K562 (cell line): ENCODE measurements at regions not wholly inside any gene's neighbourhood (a gene's known extent, or its start where the extent isn't known, plus 50 kb on each side); places are given as distances from the start of the nearest gene placed in this dataset.
A peak's percentile ranks its signal among the peaks of the same experiment; 100 is the strongest.

ENCODE experiments used
- BRF1 ChIP-seq: IDR thresholded peaks from 3 replicates; pipeline ENCODE4 v1.6.1; 2011; ENCODE audit warnings: borderline replicate concordance, mild to moderate bottlenecking; ENCODE audit not compliant: insufficient read length; ENCODE audit errors: extremely low read depth
- FOSL1 ChIP-seq: fragments of 200-800 bp; sonication (Bioruptor generic); conservative IDR thresholded peaks from 2 replicates; pipeline ENCODE4 v1.6.1; 2016; ENCODE audit warnings: missing genetic modification characterization, missing compliant biosample characterization
- FOXO4 ChIP-seq: fragments of 450-650 bp; formaldehyde crosslinking; IDR thresholded peaks from 2 replicates; pipeline ENCODE4 v1.4.0; 2020; ENCODE audit warnings: mild to moderate bottlenecking, moderate library complexity
- HDAC1 ChIP-seq, 2 experiments: fragments of 450-650 bp; IDR thresholded peaks; 2 replicates each; pipeline ENCODE4 v1.6.1; 2016 to 2017; ENCODE audit warnings: inconsistent platforms in 1 of 2, mild to moderate bottlenecking in 1 of 2, moderate library complexity in 1 of 2
- HLTF ChIP-seq: fragments of 450-650 bp; IDR thresholded peaks from 2 replicates; pipeline ENCODE4 v1.6.1; 2016
- KAT7 ChIP-seq: sonication (generic); formaldehyde crosslinking; IDR thresholded peaks from 2 replicates; pipeline ENCODE4 v1.8.0; 2022; ENCODE audit warnings: missing genetic modification reagents, mild to moderate bottlenecking, borderline replicate concordance
- OTX1 ChIP-seq: fragments of 450-650 bp; formaldehyde crosslinking; IDR thresholded peaks from 2 replicates; pipeline ENCODE4 v1.4.0; 2022; ENCODE audit warnings: mild to moderate bottlenecking
- PBX2 ChIP-seq, 2 experiments: IDR thresholded peaks in 1 of 2; conservative IDR thresholded peaks in 1 of 2; 2 replicates each; pipeline ENCODE4 v1.6.1; 2016; ENCODE audit warnings: low read depth in 2 of 2, mild to moderate bottlenecking in 1 of 2, missing compliant biosample characterization in 1 of 2, missing genetic modification characterization in 1 of 2, moderate library complexity in 1 of 2
- POLR3G ChIP-seq: IDR thresholded peaks from 2 replicates; pipeline ENCODE4 v1.6.1; 2011; ENCODE audit not compliant: insufficient read length, insufficient replicate concordance; ENCODE audit errors: extremely low read depth
- RBM25 ChIP-seq: fragments of 200-400 bp; formaldehyde crosslinking; IDR thresholded peaks from 2 replicates; pipeline ENCODE4 v1.6.1; 2018; ENCODE audit warnings: low read length, low read depth, moderate library complexity; ENCODE audit not compliant: severe bottlenecking
- REST ChIP-seq, 2 experiments: fragments of 450-650 bp; formaldehyde crosslinking in 1 of 2; IDR thresholded peaks; 2 replicates each; pipeline versions ENCODE4 v1.4.0 to v1.6.1; 2014 to 2020; ENCODE audit warnings: mild to moderate bottlenecking in 2 of 2, borderline replicate concordance in 1 of 2, low read depth in 1 of 2
- TARDBP ChIP-seq: fragments of 450-650 bp; IDR thresholded peaks from 2 replicates; pipeline ENCODE4 v1.6.1; 2016
- TCFL5 ChIP-seq: fragments of 250-450 bp; sonication (Bioruptor Pico); conservative IDR thresholded peaks from 2 replicates; pipeline ENCODE4 v1.6.1; 2021; ENCODE audit warnings: mild to moderate bottlenecking, moderate library complexity, matching md5 sums
- ZFP1 ChIP-seq: fragments of 450-650 bp; formaldehyde crosslinking; IDR thresholded peaks from 2 replicates; pipeline ENCODE4 v1.4.0; 2020; ENCODE audit warnings: mild to moderate bottlenecking, mixed read lengths

GRCh38 chr1:29653034-29653810 lies 416.9 kb downstream of the PTPRU start (continued):
- TF ChIP-seq PBX2 (CRISPR knock-in tag; IDR thresholded peaks at IDR 0.05; ENCODE audit: low read depth) (no peak), PBX2 (tag; conservative IDR thresholded peaks at IDR 0.05; ENCODE audit: low read depth) (no peak), KAT7 (CRISPR knock-in tag) (no peak), HDAC1 (IDR thresholded peaks at IDR 0.05) (no peak), TARDBP (no peak), POLR3G (no peak), HLTF (no peak), OTX1 (CRISPR knock-in tag) (no peak), BRF1 (no peak), REST (IDR thresholded peaks at IDR 0.05; ENCODE audit: borderline replicate concordance) (peak; percentile 96), REST (CRISPR knock-in tag; IDR thresholded peaks at IDR 0.05; ENCODE audit: low read depth) (peak; percentile 95), TCFL5 (CRISPR knock-in tag) (no peak), ZFP1 (CRISPR knock-in tag) (no peak), FOSL1 (tag) (no peak), FOXO4 (CRISPR knock-in tag) (no peak), RBM25 (peak; percentile 6)
